Fibroblast of gingiva (primary cell): ENCODE measurements at regions not wholly inside any gene's neighbourhood (a gene's known extent, or its start where the extent isn't known, plus 50 kb on each side); places are given as distances from the start of the nearest gene placed in this dataset.
"Not testable (repeated sequence)": the region's sequence is repeated elsewhere in the genome, so short reads cannot be mapped to it uniquely, and the experiment has no call there.

Source experiments
- DNase-seq: peaks from one replicate; pipeline ENCODE4 v3.0.0-alpha.2; 2011; ENCODE audit warnings: low read depth

DNA sequence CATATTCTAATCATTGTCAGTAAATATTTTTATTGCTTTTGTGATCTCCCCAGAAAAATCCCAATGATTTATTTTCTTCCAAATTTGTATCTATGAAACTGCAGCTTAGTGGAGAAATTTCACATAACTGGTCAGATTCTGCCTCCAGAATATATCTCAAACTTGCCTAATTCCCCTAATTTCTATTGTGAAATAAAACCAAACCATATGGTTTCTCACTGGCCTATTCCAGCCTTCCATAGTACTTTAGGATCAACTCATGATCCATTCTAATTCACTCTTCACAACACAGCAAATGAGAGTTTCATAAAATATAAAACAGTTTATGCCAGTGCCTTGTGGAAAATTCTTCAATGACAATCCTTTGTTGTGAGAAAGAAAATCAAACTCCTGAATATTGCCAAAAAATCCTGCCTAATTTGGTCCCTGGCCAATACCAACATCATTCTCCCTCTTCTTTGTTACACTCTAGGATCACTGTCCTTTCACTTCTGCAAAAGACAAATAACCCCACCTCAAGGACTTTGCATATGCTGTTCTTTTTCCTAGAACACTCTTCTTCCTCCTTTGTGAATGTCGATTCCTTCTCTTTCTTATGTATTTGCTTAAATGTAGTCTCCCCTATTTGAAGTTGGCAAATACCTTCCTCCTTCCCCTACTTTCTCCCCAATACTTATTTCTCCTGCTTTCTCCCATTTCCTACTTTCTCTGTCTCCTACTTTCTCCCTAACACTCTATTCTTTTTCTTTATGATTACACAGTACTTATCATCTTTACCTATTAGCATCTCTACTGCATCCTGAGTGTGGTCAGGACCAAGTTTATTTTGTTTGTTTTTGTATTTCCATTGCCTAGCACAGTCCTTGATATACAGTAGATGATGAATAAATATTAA is 587.5 kb downstream of the RFPL4B start:
- DNase-seq = peak; percentile 30

DNA sequence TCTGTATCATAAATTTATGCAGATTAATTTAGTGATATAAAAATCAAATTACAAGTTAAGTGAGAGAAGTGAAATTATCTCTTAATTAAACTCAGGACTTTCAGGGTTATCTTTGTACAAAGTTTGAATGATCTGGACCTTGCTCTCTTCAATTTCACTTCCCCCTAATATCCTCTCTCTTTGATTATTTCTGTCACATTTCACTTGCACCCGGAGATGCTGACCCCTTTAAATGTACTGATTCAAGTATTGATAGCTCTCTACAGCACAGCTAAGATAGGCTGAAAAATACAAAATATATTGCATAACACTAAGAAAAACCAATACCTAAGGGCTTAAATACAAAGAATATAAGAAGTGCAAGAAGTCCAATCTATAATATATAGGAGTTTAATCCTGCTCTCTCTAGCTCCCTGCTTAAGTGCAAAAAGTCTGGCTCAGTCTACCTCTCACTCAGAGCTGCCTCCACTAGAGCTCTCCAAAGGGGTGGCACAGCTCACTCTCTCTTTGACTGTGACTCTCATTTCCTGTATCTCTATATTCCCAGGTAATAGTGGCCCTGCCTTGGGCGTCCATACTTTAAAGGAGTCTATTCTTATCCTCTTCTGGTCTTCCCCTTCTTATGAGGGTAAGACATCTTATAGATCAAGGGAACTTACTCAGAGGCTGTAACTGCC is 588.4 kb downstream of the RFPL4B start:
- no peak for DNase-seq

DNA sequence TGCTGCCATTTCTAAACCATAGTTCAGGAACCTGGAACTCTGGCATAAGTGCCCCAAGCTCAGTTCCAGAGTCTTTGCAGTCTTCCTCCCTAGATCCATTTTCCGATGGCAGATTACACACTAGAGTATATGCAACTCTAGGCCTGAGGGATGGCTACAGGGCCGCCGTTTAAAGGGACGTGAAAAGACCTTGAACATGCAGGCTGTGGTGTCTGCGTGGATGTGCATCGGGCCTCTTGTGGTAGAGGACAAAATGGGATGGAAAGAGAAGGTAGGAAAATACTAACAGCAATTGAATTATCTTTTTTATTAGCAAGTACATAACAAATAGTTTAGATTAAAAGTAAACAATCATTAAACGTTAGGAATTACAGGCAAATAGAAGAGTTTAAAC is 588.9 kb downstream of the RFPL4B start:
- DNase-seq = no peak

DNA sequence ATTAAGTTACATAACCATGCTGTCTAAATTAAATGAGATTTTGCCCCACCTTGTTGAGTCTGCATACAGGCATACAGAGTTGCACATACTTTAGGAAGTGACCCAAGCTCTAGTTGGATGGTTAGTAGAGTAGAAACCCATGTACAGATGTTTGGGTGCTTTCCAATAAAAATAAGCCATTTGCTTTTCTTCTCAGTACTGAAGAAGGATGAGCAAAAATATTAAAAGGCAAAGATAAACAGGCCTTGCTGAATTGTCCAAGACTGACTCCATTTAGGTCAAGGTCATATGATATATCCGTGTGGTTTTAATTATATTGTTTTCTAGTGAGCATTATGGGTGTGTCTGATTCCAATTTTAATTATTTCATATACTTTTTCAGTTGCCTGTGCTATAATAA is 589.4 kb downstream of the RFPL4B start:
- DNase-seq = peak; percentile 86

DNA sequence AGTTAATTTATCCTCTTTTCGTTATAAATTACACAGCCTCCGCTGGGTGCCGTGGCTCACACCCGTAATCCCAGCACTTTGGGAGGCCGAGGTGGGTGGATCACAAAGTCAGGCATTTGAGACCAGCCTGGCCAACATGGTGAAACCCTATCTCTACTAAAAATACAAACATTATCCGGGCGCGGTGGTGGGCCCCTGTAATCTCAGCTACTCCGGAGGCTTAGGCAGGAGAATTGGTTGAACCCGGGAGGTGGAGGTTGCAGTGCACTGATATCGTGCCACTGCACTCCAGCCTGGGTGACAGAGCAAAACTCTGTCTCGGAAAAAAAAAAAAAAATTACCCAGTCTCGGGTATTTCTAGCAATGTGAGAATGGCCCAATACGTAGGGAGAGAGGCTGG is 590.6 kb downstream of the RFPL4B start:
- not testable (repeated sequence) for DNase-seq

DNA sequence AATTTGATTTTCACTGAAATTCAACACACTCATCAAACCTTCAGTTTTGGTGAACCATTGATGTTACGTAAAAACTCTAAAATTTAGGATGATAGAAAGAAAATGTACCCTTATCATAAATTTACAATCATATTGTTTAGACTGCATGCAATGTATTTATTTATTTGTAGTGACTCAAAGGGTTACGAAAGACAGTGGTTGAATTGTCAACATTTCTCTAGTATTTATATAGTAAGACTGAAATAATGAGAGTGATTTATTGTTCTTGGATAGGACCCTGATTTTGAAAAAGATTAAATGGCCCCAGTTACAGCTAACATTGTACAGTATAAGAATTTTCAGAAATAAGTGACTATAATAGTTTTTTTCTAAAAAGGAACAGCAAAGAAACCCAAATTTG is 591.5 kb downstream of the RFPL4B start:
- DNase-seq = peak; percentile 40

DNA sequence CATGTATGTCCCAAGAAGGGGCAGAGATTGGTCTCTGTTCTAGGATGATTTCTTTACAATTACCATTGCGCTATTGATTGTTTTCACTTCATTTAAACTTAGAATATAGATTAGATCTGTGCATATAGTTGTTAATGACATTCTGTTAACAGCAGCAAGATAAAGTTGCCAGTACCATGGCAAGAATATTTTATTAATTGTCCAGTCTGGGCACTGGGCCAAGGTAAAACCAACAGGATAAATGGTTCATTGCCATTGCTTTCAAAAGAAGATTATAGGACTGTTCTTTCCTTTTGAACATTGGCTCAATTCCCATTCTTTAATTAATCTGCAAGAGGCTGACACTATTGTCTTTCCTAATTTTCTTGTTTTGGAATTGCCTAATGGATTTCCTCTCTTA is 592.4 kb downstream of the RFPL4B start:
- DNase-seq = peak; percentile 5

DNA sequence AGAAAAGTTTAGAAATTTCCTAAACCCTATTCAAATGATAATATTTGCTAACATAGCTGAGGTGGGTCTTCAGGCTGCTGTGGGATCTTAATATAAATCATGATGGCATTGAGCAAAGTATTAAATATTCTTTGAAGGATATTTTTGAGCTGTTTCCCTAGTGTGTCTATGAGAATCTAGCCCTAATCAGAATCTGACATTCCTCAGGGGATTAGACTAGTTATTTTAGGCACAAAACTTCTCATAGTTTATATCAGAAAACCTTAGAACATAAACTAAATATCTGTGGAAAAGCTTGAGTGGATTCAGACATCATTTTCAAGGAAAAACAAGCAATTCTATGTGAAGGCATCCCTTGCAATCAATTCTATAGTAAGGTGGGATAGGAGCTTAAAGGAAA is 594.5 kb downstream of the RFPL4B start:
- DNase-seq = no peak

DNA sequence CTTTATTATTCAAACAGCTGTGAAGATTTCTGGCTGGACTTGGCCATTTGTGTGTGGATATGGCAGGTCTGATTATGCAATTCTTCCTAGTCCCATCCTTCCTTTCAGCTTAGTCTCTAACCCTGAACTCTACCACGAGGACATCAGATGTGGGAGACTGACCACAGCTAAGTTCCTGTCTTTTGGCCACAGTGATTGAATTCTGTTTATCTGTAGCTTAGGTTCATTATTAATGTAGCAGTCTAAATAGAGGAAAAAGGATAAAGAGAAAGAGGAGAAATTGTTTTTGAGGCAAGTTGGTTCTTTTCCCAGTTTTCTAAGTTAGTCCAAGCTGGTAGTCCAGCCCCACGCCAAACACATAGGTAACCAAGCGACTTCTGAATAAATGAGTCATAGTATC is 598.9 kb downstream of the RFPL4B start:
- no peak for DNase-seq

DNA sequence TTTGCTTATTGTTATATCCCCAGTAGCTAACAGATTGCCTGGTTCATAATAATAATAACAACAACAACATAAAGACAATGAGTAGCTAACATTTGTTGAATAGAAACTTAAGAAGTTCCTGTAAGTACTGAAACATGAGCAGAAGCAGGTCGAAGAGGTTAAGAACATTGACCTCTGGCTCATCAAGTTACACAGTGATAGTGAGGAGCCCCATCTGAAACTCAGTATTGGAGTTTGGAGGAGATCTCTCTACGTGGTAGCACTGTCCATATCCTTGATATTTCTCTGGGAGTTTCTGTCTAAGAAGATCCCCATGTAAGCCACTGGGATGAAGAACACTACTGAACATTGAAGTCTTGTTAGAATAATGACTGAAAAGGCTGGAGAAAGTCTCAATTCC is 600.4 kb downstream of the RFPL4B start:
- DNase-seq = no peak

DNA sequence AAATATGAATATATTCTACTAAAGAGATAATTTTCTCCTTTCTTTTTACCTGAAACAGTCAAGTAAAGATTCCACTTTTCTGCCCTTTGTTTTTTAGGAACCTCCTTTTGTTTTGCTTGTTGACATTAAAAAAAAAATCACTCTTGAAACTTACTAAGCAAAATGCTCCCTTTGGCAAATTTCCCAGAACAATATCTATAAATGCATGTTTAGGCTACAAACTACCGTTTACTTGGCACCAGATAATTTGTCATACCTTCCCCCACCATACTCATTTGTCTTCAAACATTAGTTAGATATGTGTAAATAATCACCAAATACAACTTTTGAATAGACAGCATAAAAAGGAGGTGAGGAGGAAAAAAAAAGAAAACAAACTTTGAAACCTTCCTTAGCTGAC is 604.7 kb downstream of the RFPL4B start:
- DNase-seq = no peak

DNA sequence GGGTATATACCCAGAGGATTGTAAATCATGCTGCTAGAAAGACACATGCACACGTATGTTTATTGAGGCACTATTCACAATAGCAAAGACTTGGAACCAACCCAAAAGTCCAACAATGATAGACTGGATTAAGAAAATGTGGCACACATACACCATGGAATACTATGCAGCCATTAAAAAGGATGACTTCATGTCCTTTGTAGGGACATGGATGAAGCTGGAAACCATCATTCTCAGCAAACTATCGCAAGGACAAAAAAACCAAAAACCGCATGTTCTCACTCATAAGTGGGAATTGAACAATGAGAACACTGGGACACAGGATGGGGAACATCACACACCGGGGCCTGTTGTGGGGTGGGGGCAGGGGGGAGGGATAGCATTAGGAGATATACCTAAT is 608.6 kb downstream of the RFPL4B start:
- DNase-seq = not testable (repeated sequence)

DNA sequence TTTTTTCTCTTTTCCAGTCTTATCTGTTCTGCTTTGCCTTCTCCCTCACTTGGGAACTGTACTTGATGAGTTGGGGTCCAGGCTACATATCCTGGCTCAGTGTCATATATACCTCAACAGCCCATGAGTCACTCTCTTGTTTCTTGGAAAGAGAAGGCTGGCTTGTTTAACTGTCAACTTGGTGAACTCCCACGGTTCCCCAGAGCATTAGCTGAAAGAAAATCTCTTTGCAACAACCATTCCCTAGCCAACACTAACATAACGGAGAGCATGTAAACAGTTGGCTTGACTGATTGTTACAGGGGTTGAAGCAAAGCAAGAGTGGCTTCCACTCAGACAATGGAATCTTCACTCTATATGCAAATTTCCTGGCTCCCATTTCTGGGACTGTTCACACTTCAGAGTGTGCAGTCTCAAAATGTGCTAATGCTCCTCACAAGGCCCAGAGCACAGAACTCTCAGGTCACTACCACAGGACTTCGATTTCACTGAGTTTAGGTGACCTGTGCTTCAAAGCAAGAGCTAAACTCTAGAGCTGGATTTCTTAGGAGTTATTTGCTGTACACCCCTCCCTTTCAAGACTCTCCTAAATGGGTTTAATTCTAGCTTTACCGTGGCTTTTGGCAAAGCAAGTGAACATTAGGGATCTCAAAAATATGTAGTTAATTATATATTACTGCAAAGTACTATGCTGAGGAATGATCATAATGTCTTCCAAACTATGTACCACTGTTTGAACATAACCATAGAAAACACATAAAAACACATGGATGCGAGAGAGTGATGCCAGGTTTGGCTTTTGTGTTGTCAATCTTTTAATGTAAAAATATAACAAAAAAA is 609.8 kb downstream of the RFPL4B start:
- DNase-seq = peak; percentile 86

DNA sequence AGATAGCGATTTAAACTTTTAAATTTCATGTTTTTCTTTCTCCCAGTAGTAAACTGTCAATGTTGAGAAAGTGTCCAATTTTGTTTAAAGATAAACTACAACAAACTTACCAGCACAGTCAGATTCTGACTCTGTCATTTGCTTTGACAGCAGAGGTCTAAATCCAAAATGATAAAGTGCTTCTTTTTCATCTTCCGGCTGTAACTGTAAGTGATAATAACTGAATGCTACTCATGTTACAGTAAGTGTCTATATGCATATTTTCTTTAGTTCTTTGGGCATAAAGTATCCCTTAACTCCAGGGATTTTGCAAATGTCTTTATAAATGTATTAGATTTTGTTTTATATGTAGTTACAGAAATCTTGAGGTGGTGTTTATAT is 610.4 kb downstream of the RFPL4B start:
- no peak for DNase-seq

DNA sequence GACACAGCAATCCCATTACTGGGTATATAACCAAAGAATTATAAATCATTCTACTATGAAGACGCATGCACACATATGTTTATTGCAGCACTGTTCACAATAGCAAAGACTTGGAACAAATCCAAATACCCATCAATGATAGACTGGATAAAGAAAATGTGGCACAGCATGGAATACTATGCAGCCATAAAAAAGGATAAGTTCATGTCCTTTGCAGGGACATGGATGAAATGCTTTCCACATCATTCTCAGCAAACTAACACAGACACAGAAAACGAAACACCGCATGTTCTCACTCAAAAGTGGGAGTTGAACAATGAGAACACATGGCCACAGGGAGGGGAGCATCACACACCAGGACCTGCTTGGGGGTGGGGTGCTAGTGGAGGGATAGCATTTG is 613.0 kb downstream of the RFPL4B start:
- DNase-seq = not testable (repeated sequence)

DNA sequence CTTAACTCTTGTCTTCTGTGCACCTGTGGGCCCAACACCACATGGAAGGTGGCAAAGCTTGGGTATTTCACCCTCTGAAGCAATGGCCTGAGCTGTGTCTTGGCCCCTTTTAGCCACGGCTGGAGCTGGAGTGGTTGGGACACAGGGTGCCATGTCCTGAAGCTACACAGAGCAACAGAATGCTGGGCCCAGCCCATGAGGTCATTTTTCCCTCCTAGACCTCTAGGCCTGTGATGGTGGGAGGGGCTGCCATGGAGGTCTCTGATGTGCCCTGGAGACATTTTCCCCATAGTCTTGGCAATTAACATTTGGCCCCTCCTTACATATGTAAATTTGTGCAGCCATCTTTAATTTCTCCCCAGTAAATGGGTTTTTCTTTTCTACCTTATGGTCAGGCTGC is 620.8 kb downstream of the RFPL4B start:
- no peak for DNase-seq

DNA sequence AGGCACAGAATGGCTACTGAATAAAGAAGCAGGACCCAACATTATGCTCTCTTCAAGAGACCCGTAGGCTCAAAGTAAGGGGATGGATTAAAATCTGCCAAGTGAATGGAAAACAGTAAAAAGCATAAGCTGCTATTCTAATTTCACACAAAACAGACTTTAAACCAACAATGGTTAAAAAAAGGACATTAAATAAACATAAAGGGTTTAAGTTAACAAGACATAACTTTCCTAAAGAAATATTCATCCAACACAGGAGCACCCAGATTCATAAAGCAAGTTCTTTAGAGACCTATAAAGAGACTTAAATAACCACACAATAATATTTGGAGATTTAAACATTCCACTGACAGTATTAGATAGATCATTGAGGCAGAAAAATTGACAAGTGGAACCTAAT is 624.5 kb downstream of the RFPL4B start:
- no peak for DNase-seq

DNA sequence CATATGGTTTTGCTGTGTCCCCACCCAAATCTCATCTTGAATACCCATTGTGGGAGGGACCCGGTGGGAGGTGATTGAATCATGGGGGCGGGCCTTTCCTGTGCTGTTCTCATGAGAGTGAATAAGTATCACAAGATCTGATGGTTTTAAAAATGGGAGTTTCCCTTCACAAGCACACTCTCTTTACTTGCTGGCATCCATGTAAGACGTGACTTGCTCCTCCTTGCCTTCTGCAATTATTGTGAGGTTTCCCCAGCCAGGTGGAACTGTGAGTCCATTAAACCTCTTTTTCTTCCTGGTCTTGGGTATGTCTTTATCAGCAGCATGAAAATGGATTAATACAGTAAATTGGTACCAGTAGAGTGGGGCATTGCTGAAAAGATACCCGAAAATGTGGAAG is 627.8 kb downstream of the RFPL4B start:
- DNase-seq = not testable (repeated sequence)

DNA sequence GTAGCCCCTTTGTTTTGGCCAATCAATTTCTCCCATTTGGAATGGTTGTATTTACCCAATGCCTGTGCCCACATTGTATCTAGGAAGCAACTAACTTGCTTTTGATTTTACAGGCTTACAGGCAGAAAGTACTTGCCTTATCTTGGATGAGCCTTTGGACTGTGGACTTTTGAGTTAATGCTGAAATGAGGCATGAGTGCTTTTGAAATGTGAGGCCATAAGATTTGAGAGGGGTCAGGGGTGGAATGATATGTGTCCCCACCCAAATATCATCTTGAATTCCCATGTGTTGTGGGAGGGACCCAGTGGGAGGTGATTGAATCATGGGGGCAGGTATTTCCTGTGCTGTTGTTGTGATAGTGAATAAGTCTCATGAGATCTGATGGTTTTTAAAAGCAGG is 629.4 kb downstream of the RFPL4B start:
- DNase-seq = not testable (repeated sequence)

DNA sequence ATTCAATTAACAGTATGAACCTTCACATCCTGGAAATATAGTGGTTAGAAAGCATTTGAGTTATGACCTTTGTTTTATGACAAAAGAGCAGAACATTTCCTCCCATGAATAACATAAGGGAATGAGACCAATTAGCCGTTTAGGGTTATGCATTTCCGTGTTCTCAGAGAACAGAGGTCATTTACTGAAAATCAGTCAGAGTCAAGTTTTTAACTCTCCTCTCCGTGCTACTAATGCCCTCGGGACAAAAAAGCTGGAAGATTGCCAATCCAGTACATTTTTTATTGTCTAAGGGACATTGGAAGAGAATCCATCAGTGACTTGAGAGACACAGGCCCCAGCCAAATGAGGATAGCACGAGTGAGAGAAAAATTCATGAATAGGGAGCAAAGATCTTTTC is 632.7 kb downstream of the RFPL4B start:
- peak; percentile 68 for DNase-seq

DNA sequence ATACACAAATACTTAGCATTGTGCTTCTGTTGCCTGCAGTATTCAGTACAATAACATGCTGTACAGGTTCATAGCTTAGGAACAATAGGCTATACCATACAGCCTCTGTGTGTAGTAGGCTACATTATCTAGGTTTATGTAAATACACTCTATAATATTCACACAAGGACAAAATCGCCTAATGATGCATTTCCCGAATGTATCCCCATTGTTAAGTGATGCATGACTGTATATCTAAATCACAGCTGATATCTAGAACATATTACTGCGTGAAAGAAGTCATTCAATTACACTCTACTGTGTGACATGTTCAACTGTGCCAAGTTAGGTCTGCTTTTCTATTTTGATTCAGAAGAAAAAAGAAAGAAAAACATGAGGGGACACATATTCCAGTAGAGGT is 633.5 kb downstream of the RFPL4B start:
- DNase-seq = no peak

DNA sequence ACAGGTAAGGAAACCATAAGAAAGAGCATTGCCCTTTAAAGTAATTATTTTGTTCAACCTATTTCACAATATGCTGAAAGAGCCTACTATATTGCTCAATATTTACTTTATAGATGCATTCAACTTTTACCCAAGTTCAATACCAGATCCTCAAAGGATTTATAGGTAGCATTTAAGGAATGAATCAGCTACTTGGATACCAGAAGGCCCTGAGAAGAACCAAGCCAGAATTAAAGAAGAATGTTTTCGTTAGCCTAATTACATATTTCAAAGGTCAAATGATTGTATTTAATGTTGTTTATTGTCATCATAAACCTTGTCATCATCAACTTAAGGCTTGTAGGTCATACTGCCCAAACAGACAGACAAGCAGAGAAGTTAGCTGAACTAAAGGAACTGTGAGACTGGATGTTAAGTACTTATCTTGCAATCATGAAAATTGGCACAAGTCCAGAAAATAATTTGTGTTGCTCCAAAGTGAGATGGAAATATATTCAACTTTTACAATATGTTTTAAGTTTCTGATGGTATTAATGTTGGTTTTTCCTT is 636.7 kb downstream of the RFPL4B start:
- DNase-seq = peak; percentile 52
